GM13976 (cell line): ENCODE measurements at regions not wholly inside any gene's neighbourhood (a gene's known extent, or its start where the extent isn't known, plus 50 kb on each side); places are given as distances from the start of the nearest gene placed in this dataset.

ENCODE experiments used
- DNase-seq: peaks from one replicate; pipeline ENCODE4 v3.0.0; 2012; ENCODE audit warnings: low spot score
- in situ Hi-C: fragments of 300-500 bp; cut with MboI; formaldehyde crosslinking; loops from one replicate; pipeline ENCODE4 v1.12.0; 2022; ENCODE audit warnings: low sequenced_read_pairs, mixed read lengths, inconsistent platforms; ENCODE audit not compliant: unreplicated experiment
- TF ChIP-seq, protein P1 (sequence below): IDR thresholded peaks from 2 replicates; pipeline ENCODE4 v1.5.1; 2012; ENCODE audit warnings: borderline replicate concordance, mild to moderate bottlenecking; ENCODE audit not compliant: insufficient read depth; ENCODE audit errors: extremely low read depth, missing control alignments, control extremely low read depth

DNA sequence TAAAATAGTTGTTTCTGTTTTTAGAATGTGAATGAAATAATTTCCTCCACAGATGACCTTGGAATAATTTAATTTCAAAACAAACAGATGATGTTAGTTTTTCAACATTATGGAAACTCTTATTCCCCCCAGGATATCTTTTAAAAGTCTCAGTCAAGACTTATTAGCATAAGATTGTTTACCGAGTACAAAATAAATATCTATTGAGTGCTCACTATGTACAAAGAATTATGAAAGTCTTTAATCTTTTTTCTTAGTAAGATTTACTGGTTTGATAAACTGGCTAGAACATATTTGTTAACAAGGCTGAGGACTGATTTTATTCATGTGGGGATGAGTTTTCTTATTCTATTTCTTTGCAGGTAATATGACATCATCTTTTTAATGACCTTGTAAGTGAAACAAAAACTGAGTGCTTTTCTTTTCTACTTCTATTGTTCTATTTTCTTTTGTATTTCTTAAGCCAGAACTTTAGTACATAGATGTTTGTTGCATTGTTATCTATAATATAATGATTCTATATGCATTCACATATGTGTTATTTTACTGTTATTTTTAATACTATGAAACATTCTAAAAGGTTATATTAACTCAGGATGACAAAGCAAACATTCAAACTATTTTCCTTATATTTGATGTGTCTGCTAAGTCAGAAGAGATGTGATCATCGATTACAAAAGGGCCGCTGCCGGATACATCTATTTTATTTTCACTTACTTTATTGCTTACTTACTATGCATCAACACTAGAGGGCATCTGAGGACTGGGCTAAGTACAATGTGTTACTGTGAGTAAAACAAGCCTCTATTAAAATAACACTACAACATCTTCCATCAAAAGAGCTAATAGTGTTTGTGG is 111.0 kb upstream of the ARHGAP42 start:
- TF ChIP-seq, protein P1, sequence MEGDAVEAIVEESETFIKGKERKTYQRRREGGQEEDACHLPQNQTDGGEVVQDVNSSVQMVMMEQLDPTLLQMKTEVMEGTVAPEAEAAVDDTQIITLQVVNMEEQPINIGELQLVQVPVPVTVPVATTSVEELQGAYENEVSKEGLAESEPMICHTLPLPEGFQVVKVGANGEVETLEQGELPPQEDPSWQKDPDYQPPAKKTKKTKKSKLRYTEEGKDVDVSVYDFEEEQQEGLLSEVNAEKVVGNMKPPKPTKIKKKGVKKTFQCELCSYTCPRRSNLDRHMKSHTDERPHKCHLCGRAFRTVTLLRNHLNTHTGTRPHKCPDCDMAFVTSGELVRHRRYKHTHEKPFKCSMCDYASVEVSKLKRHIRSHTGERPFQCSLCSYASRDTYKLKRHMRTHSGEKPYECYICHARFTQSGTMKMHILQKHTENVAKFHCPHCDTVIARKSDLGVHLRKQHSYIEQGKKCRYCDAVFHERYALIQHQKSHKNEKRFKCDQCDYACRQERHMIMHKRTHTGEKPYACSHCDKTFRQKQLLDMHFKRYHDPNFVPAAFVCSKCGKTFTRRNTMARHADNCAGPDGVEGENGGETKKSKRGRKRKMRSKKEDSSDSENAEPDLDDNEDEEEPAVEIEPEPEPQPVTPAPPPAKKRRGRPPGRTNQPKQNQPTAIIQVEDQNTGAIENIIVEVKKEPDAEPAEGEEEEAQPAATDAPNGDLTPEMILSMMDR: peak; percentile 58
- in situ Hi-C loops: loop anchor here (10.0 to 25.0 kb wide), 2 partner anchors 286 to 349 kb away; no protein-coding TSS in a partner anchor
- DNase-seq: peak; percentile 35

DNA sequence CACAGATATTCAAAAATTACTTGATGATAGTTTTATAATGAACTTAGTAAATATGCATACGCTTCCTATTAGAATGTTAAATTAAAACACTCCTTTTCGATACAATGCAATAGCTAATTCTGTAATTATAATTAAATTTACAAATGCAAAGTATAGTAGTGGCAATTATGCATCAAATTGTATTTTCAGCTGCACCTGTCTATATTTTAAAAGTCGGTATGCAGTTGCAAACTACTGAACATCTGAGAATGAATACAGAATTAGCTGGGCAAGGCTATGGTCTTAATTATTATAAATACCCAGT is 110.4 kb upstream of the ARHGAP42 start:
- in situ Hi-C loops: loop anchor here (10.0 to 25.0 kb wide), 2 partner anchors 286 to 348 kb away; no protein-coding TSS in a partner anchor
- DNase-seq: no peak
- TF ChIP-seq, protein P1: no peak

DNA sequence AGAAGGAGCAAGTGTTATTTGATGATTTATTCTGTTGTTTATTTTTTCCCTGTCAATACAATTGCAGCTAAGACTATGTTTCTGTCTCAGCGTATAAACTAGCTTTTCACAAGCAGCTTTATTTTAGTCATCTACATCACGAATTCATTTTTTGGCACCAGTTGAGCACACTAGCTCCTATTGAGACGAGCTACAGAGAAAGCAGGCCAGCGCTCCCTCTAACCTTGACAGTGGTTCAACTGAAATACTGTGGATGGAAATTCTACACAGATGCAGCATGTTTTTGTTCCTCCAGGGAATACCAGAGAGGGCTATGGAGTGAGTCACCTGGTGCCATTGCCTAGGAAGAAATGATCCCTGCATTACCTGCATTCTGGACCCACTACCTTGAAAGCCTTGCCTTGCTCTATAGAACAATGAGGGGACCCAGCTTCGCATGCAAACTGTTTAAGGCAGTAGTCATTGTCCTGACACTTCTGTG is 108.2 kb upstream of the ARHGAP42 start:
- DNase-seq: no peak
- TF ChIP-seq, protein P1: no peak
- in situ Hi-C loops: loop anchor here (10.0 to 25.0 kb wide), 2 partner anchors 283 to 346 kb away; no protein-coding TSS in a partner anchor

DNA sequence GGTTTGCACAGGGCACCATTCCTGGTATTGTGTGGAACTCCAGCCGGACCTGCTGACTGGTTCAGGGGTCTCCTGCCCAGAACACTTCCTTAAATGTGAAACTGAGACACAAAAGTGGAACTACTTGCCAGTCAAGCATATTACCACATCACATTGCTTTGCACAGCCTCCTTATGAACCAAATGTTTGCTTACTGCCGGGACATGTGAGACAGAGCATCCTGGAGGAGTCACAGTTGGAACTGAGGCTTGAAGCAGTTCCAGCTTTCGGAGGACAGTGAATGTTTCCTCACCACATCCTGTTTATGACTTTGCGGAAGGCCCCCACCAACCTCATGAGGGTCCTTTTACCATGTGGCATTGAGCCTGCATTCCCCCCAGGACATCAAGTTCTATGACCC is 105.8 kb upstream of the ARHGAP42 start:
- in situ Hi-C loops: loop anchor here (25.0 kb wide), 1 partner anchor 281 kb away; no protein-coding TSS in a partner anchor
- TF ChIP-seq, protein P1: no peak
- no peak for DNase-seq

DNA sequence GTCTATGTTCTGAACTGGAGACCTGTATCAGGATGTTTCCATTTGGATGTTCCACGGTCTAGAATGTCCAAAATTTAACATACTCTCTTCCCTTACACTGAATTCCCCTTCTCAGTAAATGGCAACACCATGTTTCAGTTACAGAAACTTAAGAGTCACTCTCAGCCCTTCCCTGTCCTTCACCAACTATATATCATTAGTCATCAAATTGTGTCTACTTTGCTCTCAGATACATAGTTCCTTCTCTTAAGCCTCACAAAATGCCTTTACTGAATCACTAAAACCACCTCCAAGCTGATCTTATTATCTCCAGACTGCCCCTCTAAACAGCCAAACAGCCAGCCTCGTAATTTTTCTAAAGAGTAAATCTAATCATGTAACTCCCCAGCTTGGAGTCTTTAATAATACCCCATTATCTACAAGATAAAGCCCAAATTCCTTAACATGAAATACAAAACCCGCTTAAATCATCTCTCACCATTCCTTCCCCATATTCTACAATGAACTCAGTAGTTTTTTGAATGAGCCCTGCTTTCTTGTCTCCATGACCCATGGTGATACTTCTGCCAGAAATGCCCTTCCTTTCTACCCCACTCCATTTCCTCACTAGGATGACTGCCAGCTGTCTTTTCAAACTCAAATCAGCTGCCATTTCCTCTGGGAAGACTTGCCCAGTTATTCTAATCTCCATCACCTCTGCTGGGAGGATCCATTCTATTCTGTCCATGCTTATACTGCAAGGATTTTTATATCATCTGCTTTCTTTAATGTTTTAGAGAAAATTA is 102.7 kb upstream of the ARHGAP42 start:
- DNase-seq: no peak
- in situ Hi-C loops: loop anchor here (25.0 kb wide), 1 partner anchor 278 kb away; no protein-coding TSS in a partner anchor
- TF ChIP-seq, protein P1: no peak

DNA sequence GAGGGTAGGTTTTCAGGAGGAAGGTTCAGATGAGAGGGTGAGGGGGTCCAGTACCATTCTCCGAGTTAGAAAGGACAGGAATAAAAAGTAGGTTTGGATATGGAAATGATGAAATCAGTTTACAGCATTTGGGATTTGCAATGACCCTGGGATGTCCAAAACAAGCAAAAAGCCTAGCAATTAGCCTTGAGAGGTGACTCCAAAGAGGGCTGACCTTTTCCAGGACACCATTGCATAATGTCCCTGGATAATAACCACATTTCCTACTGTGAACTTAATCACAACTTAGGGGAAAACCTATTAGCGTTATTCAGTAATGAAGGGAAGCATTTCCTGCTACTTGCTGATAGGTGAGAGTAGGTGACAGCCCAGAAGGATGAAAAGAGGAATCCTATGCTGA is 101.4 kb upstream of the ARHGAP42 start:
- in situ Hi-C loops: loop anchor here (25.0 kb wide), 1 partner anchor 277 kb away; no protein-coding TSS in a partner anchor
- TF ChIP-seq, protein P1: no peak
- DNase-seq: no peak
